HCT116 (cell line): ENCODE measurements at regions not wholly inside any gene's neighbourhood (a gene's known extent, or its start where the extent isn't known, plus 50 kb on each side); places are given as distances from the start of the nearest gene placed in this dataset.

Experiments
- ATAC-seq: fragments of 200-7000 bp; cut with Tn5 transposase; 2 replicates; pipeline ENCODE4 v1.9.1; 2020; ENCODE audit warnings: mild to moderate bottlenecking, moderate library complexity
- BruUV-seq: library from RNA; stranded (reverse); fragments of 400-500 nt; replicated peaks from 2 replicates; lab custom pipeline; 2021; lab: Mats Ljungman, UMichigan
- CTCF ChIA-PET: fragments of 300-600 bp; sonication (Branson Sonifier 250); formaldehyde crosslinking; loops from one replicate; lab custom pipeline; 2021; ENCODE audit warnings: antibody characterized with exemption; lab: Charles Lee
- POLR2A ChIA-PET: fragments of 300-600, 350-600 bp; sonication (Branson Sonifier 250); formaldehyde crosslinking; loops from one replicate; lab custom pipeline; 2021; ENCODE audit warnings: antibody characterized with exemption; lab: Charles Lee
- RAD21 ChIA-PET, 2 experiments: fragments of 300-600 bp; sonication (Branson Sonifier 250); formaldehyde crosslinking; loops; one replicate each; lab custom pipeline; 2023; ENCODE audit warnings: low total read pairs in 2 of 2; ENCODE audit not compliant: uncharacterized antibody in 2 of 2, unreplicated experiment in 2 of 2, low non-redundant PET in 1 of 2; lab: Charles Lee
- DNase-seq: peaks from one replicate; pipeline ENCODE4 v3.0.0-alpha.2; 2010; ENCODE audit warnings: low read depth, low spot score
- H2AFZ ChIP-seq: fragments of 200-600 bp; shearing (Covaris generic), sonication (generic); 2 replicates; pipeline ENCODE4 v1.6.1; 2017; ENCODE audit warnings: low read depth, mixed run types, mixed read lengths, antibody characterized with exemption, low read length; ENCODE audit not compliant: poor library complexity, severe bottlenecking
- H3K27ac ChIP-seq: 2 replicates; pipeline ENCODE4 v1.5.1; 2012; ENCODE audit warnings: low read depth, low read length
- H3K27me3 ChIP-seq: fragments of 200-600 bp; sonication (generic); 2 replicates; pipeline ENCODE4 v1.6.1; 2016; ENCODE audit warnings: mixed run types, low read length, mixed read lengths; ENCODE audit not compliant: insufficient read depth
- H3K36me3 ChIP-seq, 2 experiments: fragments of 200-500 bp in 1 of 2; fragments of 200-600 bp in 1 of 2; sonication (Bioruptor generic) in 1 of 2; sonication (generic) in 1 of 2; 2 replicates each; pipeline versions ENCODE4 v1.5.1 to v1.6.1; 2014 to 2016; ENCODE audit warnings: low read length in 2 of 2, inconsistent platforms in 1 of 2, mixed read lengths in 1 of 2, mixed run types in 1 of 2; ENCODE audit not compliant: insufficient read depth in 2 of 2, control insufficient read depth in 1 of 2
- H3K4me1 ChIP-seq, 2 experiments: fragments of 200-600 bp in 1 of 2; sonication (generic) in 1 of 2; 2 replicates each; pipeline versions ENCODE4 v1.5.1 to v1.6.1; 2012 to 2017; ENCODE audit warnings: low read length in 2 of 2, inconsistent platforms in 1 of 2, mild to moderate bottlenecking in 1 of 2, mixed read lengths in 1 of 2, mixed run types in 1 of 2, moderate library complexity in 1 of 2; ENCODE audit not compliant: insufficient read depth in 2 of 2, control insufficient read depth in 1 of 2
- H3K4me2 ChIP-seq: fragments of 200-600 bp; sonication (generic); 2 replicates; pipeline ENCODE4 v1.6.1; 2017; ENCODE audit warnings: mixed run types, low read length, mixed read lengths
- H3K4me3 ChIP-seq, 2 experiments: fragments of 200-600 bp in 1 of 2; sonication (generic) in 1 of 2; replicated peaks in 1 of 2; 2 replicates each; pipeline ENCODE4 v1.5.1; 2011 to 2016; ENCODE audit warnings: low read length in 2 of 2, control low read depth in 1 of 2, low read depth in 1 of 2, mild to moderate bottlenecking in 1 of 2, mixed read lengths in 1 of 2, mixed run types in 1 of 2
- H3K79me2 ChIP-seq: fragments of 200-600 bp; sonication (generic); 2 replicates; pipeline ENCODE4 v1.6.1; 2017; ENCODE audit warnings: mild to moderate bottlenecking, mixed run types, low read length, moderate library complexity, mixed read lengths; ENCODE audit not compliant: insufficient read depth
- H3K9ac ChIP-seq: fragments of 200-600 bp; sonication (generic); 2 replicates; pipeline ENCODE4 v1.6.1; 2016; ENCODE audit warnings: low read length, mixed read lengths
- H3K9me2 ChIP-seq: fragments of 200-600 bp; sonication (generic), shearing (Covaris generic); 2 replicates; pipeline ENCODE4 v1.6.1; 2017; ENCODE audit warnings: mixed run types, mild to moderate bottlenecking, moderate library complexity; ENCODE audit not compliant: insufficient read depth
- H3K9me3 ChIP-seq, 2 experiments: fragments of 200-500 bp in 1 of 2; fragments of 200-600 bp in 1 of 2; sonication (Bioruptor generic) in 1 of 2; sonication (generic) in 1 of 2; 2 replicates each; pipeline ENCODE4 v1.6.1; 2014 to 2017; ENCODE audit warnings: low read length in 2 of 2, mixed read lengths in 2 of 2, inconsistent platforms in 1 of 2, low read depth in 1 of 2, mild to moderate bottlenecking in 1 of 2, mixed run types in 1 of 2, moderate library complexity in 1 of 2; ENCODE audit not compliant: control insufficient read depth in 1 of 2, insufficient read depth in 1 of 2
- H4K20me1 ChIP-seq: fragments of 200-600 bp; sonication (generic), shearing (Covaris generic); 2 replicates; pipeline ENCODE4 v1.6.1; 2017; ENCODE audit warnings: mixed run types, mild to moderate bottlenecking, moderate library complexity; ENCODE audit not compliant: insufficient read depth
- CEBPB ChIP-seq: IDR thresholded peaks from 2 replicates; pipeline ENCODE4 v1.6.1; 2012; ENCODE audit warnings: low read depth
- ELF1 ChIP-seq: IDR thresholded peaks from 2 replicates; pipeline ENCODE4 v1.6.1; 2012; ENCODE audit warnings: low read depth, borderline replicate concordance
- FOSL1 ChIP-seq: IDR thresholded peaks from 2 replicates; pipeline ENCODE4 v1.6.1; 2012; ENCODE audit warnings: low read depth
- JUND ChIP-seq: IDR thresholded peaks from 2 replicates; pipeline ENCODE4 v1.6.1; 2012
- POLR2A ChIP-seq: IDR thresholded peaks from 2 replicates; pipeline ENCODE4 v1.7.0; 2011; ENCODE audit warnings: borderline replicate concordance; ENCODE audit not compliant: insufficient read depth, insufficient read length; ENCODE audit errors: extremely low read depth
- POLR2AphosphoS5 ChIP-seq: IDR thresholded peaks from 2 replicates; pipeline ENCODE4 v1.6.1; 2011; ENCODE audit warnings: mild to moderate bottlenecking, low read depth, low read length, moderate library complexity
- RAD21 ChIP-seq: IDR thresholded peaks from 2 replicates; pipeline ENCODE4 v1.6.1; 2012; ENCODE audit warnings: low read depth, mild to moderate bottlenecking
- SIN3A ChIP-seq: IDR thresholded peaks from 2 replicates; pipeline ENCODE4 v1.6.1; 2012; ENCODE audit warnings: low read depth
- SP1 ChIP-seq: IDR thresholded peaks from 2 replicates; pipeline ENCODE4 v1.6.1; 2012; ENCODE audit warnings: low read depth
- SRF ChIP-seq: IDR thresholded peaks from 2 replicates; pipeline ENCODE4 v1.6.1; 2012; ENCODE audit warnings: low read depth
- ZFX ChIP-seq: fragments of 450-650 bp; IDR thresholded peaks from 2 replicates; pipeline ENCODE4 v1.6.1; 2017
- intact Hi-C: fragments of 100-400 bp; cut with micrococcal nuclease; formaldehyde crosslinking; loops from 2 replicates; pipeline ENCODE4 v1.10.0; 2022
- TF ChIP-seq, protein P1 (sequence below): IDR thresholded peaks from 2 replicates; pipeline ENCODE4 v1.6.1; 2011; ENCODE audit warnings: mild to moderate bottlenecking, low read length, moderate library complexity; ENCODE audit not compliant: insufficient replicate concordance; ENCODE audit errors: extremely low read depth
- TF ChIP-seq, protein P2 (sequence below): IDR thresholded peaks from 2 replicates; pipeline ENCODE4 v1.6.1; 2012; ENCODE audit warnings: low read depth
- TF ChIP-seq, protein P3 (sequence below): IDR thresholded peaks from 2 replicates; pipeline ENCODE4 v1.6.1; 2012

DNA sequence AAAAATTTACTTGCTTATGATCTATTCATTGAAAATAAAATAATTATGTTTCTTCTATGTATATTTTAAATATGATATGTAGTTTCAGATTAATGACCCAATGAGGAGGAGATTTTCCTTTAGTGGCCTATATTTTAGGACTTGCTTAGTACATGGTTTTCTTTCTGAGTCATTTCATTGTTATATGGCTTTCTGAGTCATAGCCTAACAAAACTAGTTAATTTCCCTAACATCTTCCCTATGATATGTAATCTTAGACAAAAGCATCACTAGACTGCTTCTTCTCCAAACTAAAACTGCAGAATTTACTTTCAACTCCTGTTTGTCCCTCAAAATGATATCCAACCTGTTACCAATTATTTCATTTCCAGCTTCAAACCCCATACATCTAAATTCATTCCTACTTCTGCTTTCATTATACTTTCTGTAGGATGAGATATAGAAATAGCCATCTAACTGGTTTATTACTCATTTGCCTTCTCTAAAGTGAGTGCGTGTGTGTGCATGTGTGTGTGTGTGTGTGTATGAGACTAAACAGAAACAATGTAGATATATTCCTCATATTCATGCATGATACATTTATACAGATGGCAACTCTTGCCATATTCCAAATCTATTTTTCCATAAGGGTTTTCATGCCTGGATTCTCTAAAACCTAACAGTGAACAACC is 915.0 kb upstream of the GBE1 start (continued):
- TF ChIP-seq, protein P1, sequence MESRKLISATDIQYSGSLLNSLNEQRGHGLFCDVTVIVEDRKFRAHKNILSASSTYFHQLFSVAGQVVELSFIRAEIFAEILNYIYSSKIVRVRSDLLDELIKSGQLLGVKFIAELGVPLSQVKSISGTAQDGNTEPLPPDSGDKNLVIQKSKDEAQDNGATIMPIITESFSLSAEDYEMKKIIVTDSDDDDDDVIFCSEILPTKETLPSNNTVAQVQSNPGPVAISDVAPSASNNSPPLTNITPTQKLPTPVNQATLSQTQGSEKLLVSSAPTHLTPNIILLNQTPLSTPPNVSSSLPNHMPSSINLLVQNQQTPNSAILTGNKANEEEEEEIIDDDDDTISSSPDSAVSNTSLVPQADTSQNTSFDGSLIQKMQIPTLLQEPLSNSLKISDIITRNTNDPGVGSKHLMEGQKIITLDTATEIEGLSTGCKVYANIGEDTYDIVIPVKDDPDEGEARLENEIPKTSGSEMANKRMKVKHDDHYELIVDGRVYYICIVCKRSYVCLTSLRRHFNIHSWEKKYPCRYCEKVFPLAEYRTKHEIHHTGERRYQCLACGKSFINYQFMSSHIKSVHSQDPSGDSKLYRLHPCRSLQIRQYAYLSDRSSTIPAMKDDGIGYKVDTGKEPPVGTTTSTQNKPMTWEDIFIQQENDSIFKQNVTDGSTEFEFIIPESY, result no peak
- no peak for TF ChIP-seq SIN3A
- TF ChIP-seq SP1, result no peak

DNA sequence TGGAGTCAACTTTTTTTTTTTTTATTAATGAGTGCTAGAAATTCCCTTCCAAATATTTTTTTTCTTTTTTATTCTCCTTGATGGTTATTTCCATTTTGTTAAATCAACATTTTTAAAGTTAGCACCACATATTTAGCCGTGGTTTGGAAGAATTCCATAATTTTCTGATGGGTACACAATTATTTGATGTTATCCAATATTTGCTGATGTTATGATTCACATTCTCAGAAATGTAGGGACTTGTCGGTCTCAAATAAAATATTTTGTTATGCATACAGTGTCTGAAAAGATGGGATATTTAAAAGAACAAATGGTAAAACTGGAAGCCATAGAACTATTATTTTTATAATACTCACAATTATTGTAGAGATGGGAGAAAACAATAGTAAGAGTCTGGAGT is 911.5 kb upstream of the GBE1 start:
- no peak for DNase-seq
- CTCF ChIA-PET, result no interaction called here

More for the DNA sequence above, 911.5 kb upstream of the GBE1 start:
- H3K79me2 ChIP-seq, result no peaks in the 10 kb centered on the region
- RAD21 ChIA-PET, result no interaction called here
- no peak for TF ChIP-seq FOSL1
- TF ChIP-seq, protein P1, result no peak
- no peak for TF ChIP-seq POLR2A
- no peak for TF ChIP-seq CEBPB
- TF ChIP-seq, protein P2, sequence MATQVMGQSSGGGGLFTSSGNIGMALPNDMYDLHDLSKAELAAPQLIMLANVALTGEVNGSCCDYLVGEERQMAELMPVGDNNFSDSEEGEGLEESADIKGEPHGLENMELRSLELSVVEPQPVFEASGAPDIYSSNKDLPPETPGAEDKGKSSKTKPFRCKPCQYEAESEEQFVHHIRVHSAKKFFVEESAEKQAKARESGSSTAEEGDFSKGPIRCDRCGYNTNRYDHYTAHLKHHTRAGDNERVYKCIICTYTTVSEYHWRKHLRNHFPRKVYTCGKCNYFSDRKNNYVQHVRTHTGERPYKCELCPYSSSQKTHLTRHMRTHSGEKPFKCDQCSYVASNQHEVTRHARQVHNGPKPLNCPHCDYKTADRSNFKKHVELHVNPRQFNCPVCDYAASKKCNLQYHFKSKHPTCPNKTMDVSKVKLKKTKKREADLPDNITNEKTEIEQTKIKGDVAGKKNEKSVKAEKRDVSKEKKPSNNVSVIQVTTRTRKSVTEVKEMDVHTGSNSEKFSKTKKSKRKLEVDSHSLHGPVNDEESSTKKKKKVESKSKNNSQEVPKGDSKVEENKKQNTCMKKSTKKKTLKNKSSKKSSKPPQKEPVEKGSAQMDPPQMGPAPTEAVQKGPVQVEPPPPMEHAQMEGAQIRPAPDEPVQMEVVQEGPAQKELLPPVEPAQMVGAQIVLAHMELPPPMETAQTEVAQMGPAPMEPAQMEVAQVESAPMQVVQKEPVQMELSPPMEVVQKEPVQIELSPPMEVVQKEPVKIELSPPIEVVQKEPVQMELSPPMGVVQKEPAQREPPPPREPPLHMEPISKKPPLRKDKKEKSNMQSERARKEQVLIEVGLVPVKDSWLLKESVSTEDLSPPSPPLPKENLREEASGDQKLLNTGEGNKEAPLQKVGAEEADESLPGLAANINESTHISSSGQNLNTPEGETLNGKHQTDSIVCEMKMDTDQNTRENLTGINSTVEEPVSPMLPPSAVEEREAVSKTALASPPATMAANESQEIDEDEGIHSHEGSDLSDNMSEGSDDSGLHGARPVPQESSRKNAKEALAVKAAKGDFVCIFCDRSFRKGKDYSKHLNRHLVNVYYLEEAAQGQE, result no peak
- TF ChIP-seq ZFX, result no peak
- TF ChIP-seq JUND, result no peak
- TF ChIP-seq SP1, result no peak
- TF ChIP-seq, protein P3, sequence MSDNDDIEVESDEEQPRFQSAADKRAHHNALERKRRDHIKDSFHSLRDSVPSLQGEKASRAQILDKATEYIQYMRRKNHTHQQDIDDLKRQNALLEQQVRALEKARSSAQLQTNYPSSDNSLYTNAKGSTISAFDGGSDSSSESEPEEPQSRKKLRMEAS, result no peak
- TF ChIP-seq ELF1, result no peak
- no peak for TF ChIP-seq SRF
- no peak for TF ChIP-seq POLR2AphosphoS5
- TF ChIP-seq RAD21, result no peak
- TF ChIP-seq, all 23 proteins: peak for 0
- Histone ChIP-seq H3K9me3 (no peaks in the 10 kb centered on the region), H3K4me2 (no peak overlapping the region), H3K4me1 (no peaks in the 10 kb centered on the region), H3K9ac (no peak overlapping the region), H3K4me3 (no peak overlapping the region), H3K27me3 (no peaks in the 10 kb centered on the region), H3K36me3 (no peaks in the 10 kb centered on the region), H4K20me1 (no peaks in the 10 kb centered on the region), H3K9me2 (no peaks in the 10 kb centered on the region), H2AFZ (no peak overlapping the region), H3K27ac (no peak overlapping the region)
- BruUV-seq, result no TSS peak
- intact Hi-C loops, result no loop called here
- ATAC-seq, result no peak
- POLR2A ChIA-PET, result no interaction called here
